WERI-Rb-1 (cell line): ENCODE measurements at regions not wholly inside any gene's neighbourhood (a gene's known extent, or its start where the extent isn't known, plus 50 kb on each side); places are given as distances from the start of the nearest gene placed in this dataset.

ENCODE experiments used
- DNase-seq: peaks from one replicate; pipeline ENCODE4 v3.0.0-alpha.2; 2020
- H3K27ac ChIP-seq: fragments of 250-450 bp; sonication (Bioruptor Pico); 2 replicates; pipeline ENCODE4 v1.5.1; 2020; ENCODE audit warnings: mild to moderate bottlenecking, moderate library complexity
- H3K27me3 ChIP-seq: fragments of 250-450 bp; sonication (Bioruptor Pico); 2 replicates; pipeline ENCODE4 v1.5.1; 2021; ENCODE audit warnings: mild to moderate bottlenecking, low read depth, moderate library complexity; ENCODE audit not compliant: insufficient read depth, severe bottlenecking
- H3K36me3 ChIP-seq: fragments of 250-450 bp; sonication (Bioruptor Pico); 2 replicates; pipeline ENCODE4 v1.5.1; 2020; ENCODE audit warnings: mild to moderate bottlenecking, moderate library complexity
- H3K4me3 ChIP-seq: 2 replicates; pipeline ENCODE4 v1.5.1; 2011; ENCODE audit warnings: low read depth, mild to moderate bottlenecking, control low read depth, low read length
- H3K9me3 ChIP-seq: fragments of 250-450 bp; sonication (Bioruptor Pico); 2 replicates; pipeline ENCODE4 v1.5.1; 2021; ENCODE audit warnings: mild to moderate bottlenecking, moderate library complexity; ENCODE audit not compliant: severe bottlenecking
- CTCF ChIP-seq: IDR thresholded peaks from 2 replicates; pipeline ENCODE4 v1.5.1; 2011; ENCODE audit warnings: low read depth, mild to moderate bottlenecking, control low read depth, inconsistent platforms, low read length

- no peaks in the 10 kb centered on the region for H3K9me3 ChIP-seq
- no peak overlapping the region for H3K27ac ChIP-seq
- H3K27me3 ChIP-seq = peaks cover 90% of the 10 kb centered on the region
- H3K36me3 ChIP-seq = no peaks in the 10 kb centered on the region
- H3K4me3 ChIP-seq = no peak overlapping the region
- TF ChIP-seq CTCF = no peak
- no peak for DNase-seq
Measured at GRCh38 chr17:56680676-56681075, 87.2 kb downstream of the NOG start.

GRCh38 chr17:56681561-56682266 lies 88.2 kb downstream of the NOG start:
- no peak for TF ChIP-seq CTCF
- peaks cover 87% of the 10 kb centered on the region for H3K27me3 ChIP-seq
- H3K4me3 ChIP-seq = no peak overlapping the region
- no peak overlapping the region for H3K27ac ChIP-seq
- DNase-seq = no peak
- H3K9me3 ChIP-seq = no peaks in the 10 kb centered on the region
- no peaks in the 10 kb centered on the region for H3K36me3 ChIP-seq

DNA sequence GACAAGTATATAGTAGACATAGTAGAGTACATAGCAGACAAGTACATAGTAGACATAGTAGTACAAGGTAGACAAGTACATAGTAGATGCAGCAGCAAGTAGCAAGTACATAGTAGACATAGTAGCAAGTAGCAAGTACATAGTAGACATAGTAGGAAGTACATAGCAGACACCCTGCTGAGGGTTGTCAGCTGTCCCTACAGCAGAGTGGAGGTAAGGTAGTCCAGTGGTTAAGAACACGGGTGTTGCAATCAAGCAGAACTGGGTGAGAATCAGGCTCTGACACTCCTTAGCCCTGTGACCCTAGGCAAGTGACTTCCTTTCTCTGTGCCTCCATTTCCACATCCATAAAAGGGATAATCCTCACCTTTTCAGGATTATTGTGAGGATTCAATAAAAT lies 94.7 kb downstream of the NOG start:
- TF ChIP-seq CTCF = no peak
- Histone ChIP-seq H3K27me3 (peaks cover 42% of the 10 kb centered on the region), H3K4me3 (no peak overlapping the region), H3K27ac (no peak overlapping the region), H3K9me3 (no peaks in the 10 kb centered on the region), H3K36me3 (no peaks in the 10 kb centered on the region)
- DNase-seq = no peak

- TF ChIP-seq CTCF = no peak
- no peak overlapping the region for H3K27ac ChIP-seq
- H3K27me3 ChIP-seq = peaks cover 34% of the 10 kb centered on the region
- H3K36me3 ChIP-seq = no peaks in the 10 kb centered on the region
- no peak overlapping the region for H3K4me3 ChIP-seq
- no peak for DNase-seq
- H3K9me3 ChIP-seq = no peaks in the 10 kb centered on the region
Measured at GRCh38 chr17:56690441-56691291, 97.2 kb downstream of the NOG start.

DNA sequence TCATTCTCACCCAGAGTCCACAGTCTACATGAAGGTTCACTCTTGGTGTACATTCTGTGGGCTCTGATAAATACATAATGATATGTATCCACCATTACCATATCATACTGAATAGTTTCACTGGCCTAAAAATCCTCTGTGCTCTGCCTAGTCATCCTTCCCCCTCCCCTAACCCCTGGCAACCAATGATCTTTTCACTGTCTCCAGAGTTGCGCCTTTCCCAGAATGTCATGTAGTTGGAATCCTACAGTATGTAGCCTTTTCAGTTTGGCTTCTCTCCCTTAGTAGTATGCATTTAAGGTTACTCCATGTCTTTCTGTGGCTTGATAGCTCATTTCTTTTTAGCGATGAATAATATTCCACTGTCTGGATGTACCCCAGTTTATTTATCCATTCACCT lies 101.3 kb downstream of the NOG start:
- no peak for DNase-seq
- no peak overlapping the region for H3K27ac ChIP-seq
- no peaks in the 10 kb centered on the region for H3K9me3 ChIP-seq
- peaks cover 63% of the 10 kb centered on the region for H3K27me3 ChIP-seq
- no peak overlapping the region for H3K4me3 ChIP-seq
- H3K36me3 ChIP-seq = no peaks in the 10 kb centered on the region
- TF ChIP-seq CTCF = no peak
